GF-D8 (cell line): ENCODE measurements at regions not wholly inside any gene's neighbourhood (a gene's known extent, or its start where the extent isn't known, plus 50 kb on each side); places are given as distances from the start of the nearest gene placed in this dataset.
"Not testable (repeated sequence)": the region's sequence is repeated elsewhere in the genome, so short reads cannot be mapped to it uniquely, and the experiment has no call there.

ENCODE experiments used
- DNase-seq: peaks from one replicate; lab custom pipeline; 2025; lab: John Stamatoyannopoulos, UW

DNA sequence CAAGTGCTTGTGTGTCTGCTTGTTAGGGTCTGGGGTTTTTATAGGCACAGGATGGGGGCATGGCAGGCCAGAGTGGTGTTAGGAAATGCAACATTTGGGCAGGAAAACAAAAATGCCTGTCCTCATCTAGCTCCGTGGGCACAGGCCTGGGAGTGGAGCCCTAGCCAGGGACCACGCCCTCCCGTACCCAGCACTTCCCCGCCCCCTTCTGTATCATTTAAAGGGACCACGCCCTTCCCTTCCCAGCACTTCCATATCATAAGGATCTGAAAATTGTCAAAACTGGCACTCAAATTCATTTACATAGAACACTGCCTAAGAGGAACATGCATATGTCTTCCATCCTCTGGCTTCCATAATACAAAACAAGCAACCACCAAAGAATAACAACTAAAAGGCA, 185.8 kb downstream of the B3GLCT start:
- DNase-seq: no peak

DNA sequence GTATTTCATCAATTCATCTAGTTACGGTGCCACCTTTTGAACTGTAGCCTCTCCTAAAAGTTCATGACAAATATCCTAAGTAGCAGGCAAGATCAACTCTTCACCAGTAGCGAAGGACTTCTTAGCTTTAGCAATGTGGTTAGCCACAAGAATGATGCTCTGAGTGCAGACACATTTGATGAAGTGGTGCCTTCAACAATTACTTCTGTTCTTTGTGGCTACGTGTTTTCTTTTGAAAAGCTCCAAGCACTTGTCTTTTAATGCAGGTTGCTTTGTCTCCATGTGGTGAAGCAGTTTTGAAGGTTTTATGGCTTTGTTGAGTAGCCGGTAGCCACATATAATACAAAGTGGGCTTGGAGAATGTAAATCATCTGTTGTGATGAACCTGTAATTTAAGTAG, 194.7 kb downstream of the B3GLCT start:
- no peak for DNase-seq

GRCh38 chr13:31395090-31395489, 195.3 kb downstream of the B3GLCT start:
- DNase-seq: no peak

- DNase-seq: no peak
These were observed 199.9 kb downstream of the B3GLCT start for GRCh38 chr13:31399690-31400089.

DNA sequence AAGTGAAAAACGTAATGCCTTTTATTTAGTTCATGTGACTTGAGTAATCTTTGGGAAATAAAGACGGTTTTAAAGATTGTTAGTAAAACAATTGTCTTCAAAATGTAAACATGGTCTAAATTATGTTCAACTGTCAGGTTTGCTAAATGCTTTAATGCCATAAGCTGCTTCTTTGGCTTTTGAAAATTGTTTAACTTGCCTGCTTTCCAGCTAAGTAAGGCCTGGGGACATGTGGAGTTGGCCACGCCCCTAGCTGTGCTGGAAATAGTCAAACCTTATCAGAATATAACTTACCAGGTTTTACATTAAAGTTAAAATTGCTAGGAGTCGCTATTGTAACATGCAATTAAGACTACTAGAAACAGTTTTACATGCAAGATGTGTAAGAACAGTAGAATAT, 203.9 kb downstream of the B3GLCT start:
- DNase-seq: not testable (repeated sequence)

DNA sequence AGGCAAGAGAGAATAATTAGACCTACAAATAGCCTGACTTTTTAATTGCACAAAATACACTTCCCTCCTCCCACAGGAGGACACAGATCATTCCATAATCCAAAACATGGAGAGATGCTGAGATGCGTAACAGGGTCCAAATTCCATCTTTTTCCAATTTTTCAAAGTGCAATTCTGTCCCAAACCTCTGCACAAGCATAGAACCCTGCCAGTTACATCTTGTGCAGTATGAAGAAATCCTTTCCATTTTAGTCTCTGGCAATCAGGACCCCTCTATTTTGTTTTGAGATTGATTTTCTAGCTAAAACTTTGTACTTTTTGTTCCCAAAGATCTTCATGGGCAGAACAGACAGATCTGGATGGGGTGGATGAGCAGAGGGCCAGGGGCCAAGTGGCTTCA, 209.2 kb downstream of the B3GLCT start:
- no peak for DNase-seq

GRCh38 chr13:31409678-31410356, 210.0 kb downstream of the B3GLCT start:
- DNase-seq: no peak

GRCh38 chr13:31413516-31413915, 213.7 kb downstream of the B3GLCT start:
- DNase-seq: no peak

DNA sequence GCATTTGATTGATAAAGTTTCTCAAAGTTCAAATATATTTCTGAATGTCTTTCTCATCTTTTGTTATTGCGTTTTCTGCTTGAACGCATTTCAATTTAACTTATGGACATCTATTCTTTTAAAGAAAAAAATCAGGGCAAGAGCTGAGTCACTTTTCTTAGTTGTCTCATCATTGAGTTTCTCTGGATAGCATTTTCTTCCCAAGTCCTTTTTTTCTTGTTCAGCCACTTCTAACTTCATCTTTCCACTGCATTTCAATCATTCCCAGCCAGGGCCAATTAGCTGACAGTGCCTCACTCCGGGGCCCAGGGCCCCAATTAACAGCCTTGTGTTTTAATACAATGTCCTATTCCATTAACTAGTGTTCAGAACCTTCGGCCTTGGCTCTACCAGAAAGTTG, 216.3 kb downstream of the B3GLCT start:
- no peak for DNase-seq

GRCh38 chr13:31418186-31418585, 218.4 kb downstream of the B3GLCT start:
- no peak for DNase-seq

DNA sequence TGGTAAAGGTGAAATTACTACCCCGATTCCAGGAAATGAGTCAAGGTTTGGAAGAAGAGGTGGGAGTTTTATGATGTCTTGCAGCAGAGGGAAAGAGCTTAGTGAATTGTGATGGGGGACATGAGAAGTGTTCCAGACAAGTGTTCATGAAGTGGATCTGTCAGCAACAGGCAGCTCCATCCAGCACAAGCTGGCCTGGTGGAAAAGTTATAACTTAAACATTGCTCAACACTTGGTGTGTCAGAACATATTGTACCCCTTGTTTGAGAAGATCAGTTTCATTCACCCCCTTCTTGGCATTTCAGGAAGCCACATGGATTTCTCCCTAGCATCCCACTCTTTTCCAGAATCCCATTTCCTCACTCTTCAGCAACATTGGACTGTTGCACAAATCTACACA, 222.0 kb downstream of the B3GLCT start:
- DNase-seq: no peak

DNA sequence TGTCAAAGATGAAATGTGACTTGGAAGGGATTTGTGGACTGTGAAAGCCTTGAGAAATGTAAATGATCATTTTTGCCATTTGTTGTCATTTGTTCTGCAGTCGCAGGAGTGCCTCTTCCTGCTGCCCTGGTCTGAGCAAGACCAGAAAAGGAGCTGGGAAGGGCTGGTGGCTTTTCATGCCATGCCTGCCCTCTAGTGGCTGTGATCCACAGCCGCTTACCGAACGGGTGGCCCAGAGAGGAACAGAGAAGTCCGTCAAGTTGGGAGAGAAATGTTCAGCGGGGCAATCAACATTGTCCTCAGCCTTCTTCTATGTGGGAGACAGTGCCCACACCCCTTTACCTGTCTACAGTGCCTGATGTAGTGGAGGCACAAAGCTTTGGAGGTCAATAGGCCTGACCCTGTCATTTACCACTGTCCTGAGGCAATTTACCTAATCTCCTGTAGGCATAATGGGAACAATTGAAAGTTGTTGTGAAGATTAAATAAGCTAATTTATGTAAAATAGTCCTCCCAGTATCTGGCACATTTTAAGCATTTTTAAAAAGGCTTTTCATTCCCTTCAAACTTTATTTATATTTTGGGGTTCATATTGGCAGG, 224.5 kb downstream of the B3GLCT start:
- peak; percentile 53 for DNase-seq

- no peak for DNase-seq
These were observed 226.6 kb downstream of the B3GLCT start for GRCh38 chr13:31426395-31426794.

DNA sequence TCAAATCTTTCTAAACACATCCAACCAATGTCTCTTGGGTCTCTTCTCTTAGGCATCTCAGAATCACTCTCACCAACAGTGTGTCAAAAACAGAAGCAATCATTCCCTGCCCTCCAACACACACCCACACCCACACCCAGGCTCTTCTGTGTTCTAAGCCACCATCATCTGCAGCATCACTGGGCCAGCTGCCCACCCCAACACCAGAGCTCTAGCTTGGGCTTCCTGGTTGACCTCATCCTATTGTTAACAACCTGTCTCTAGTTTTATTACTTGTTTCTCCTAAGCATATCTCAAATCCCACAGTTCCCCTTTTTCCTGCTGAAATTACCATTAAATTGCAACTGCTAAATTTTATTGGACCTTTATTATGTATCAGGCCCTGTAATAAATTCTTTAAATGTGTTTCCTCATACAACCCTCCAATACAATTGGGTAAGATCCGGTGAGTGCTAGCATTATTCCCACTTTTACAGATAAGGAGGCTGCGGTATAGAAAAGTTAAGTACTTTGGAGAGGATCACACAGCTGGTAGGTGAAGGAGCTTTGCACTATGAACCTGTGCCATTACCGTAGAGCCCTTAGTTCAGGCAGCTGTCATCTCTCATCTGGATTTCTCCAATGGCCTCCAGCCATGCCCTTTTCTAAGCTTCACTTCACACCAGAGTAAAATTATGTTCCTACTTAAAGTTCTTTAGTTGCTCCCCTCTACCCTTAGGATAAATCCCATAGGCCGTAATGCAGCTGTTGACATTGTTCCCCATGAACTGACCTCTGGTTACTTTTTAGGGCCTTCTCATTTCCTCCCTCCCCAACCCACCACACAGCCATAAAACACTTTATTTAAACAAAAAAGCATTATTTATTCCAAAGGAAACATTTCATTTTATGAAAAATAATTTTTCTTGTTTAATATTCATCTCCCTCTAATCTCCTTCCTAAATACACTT, 227.7 kb downstream of the B3GLCT start:
- DNase-seq: no peak

DNA sequence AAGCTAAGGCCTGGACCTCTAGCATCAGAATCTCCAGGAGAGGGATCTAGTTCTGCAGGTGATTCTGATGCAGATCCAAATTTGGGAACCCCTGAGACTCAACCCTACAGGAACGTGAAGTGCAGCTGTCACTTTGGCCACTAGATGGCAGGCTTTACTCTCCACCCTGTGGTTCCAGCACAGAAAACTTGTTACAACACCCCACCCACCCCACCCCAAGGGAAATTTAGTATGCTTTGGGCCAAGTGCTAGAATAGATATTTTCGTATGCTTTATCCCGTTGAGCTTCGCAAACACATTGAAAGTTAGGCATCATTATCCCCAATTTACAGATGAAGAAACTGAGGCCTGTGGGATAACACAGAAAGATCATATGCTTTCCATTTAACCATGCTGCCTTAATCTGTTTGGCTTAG, 232.0 kb downstream of the B3GLCT start:
- DNase-seq: no peak

DNA sequence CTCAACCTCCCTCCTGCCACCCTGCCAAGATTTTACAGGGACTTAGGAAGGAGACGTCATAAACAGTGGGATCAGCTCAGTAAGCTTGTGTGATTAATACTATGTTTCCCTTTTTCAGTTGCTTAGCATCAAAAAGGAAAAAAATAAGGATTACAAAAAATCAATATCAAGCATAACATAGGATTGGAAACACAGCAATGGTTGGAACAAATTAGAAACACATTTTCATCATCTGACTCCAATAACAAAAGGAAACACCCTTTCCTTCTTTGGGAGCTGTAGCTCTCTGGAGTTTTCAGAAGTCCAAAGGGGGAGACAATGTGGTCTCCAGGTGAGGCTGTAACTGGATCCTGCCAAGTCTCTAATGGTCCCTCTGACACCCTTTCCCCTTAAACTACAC, 233.4 kb downstream of the B3GLCT start:
- no peak for DNase-seq

GRCh38 chr13:31433746-31434145, 234.0 kb downstream of the B3GLCT start:
- no peak for DNase-seq

DNA sequence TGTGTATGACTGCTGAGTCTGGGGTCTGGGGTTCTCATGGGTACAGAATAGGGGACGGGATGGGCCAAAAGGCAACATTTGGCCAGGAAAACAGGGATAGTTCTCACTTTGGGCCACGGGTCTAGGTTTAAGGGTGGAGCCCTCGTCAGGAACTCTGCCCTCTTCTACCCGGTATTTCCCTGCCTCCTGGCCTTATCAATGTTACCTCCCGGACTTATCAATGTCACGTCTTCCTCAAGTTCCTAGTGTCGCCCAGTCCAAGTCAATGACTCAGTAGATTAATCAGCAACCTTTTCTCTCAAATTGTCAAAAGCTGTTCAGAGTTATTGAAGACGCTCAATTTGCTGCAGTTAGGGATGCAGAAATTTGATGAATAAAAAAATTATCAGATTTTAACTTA, 234.8 kb downstream of the B3GLCT start:
- no peak for DNase-seq

DNA sequence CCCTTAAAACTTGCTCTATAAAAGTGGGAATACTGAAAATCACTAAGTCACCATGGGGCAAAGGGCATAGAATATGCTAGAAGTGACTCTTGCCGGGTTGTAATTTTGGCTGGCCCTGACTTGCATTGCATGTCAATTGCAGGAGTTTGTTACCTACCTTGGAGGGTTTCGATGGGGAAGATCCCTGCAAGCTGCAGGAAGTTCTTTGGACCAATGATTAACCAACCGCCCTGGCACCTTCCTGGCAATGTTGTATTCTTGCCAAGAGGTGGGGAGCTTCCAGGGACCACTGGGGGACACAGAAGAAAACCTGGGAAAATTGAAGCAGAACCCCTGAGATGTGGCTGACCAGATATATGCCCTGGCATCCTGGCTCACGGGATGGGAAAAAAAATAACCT, 235.8 kb downstream of the B3GLCT start:
- DNase-seq: no peak

GRCh38 chr13:31436478-31436877, 236.7 kb downstream of the B3GLCT start:
- no peak for DNase-seq

GRCh38 chr13:31437975-31438374, 238.2 kb downstream of the B3GLCT start:
- no peak for DNase-seq

DNA sequence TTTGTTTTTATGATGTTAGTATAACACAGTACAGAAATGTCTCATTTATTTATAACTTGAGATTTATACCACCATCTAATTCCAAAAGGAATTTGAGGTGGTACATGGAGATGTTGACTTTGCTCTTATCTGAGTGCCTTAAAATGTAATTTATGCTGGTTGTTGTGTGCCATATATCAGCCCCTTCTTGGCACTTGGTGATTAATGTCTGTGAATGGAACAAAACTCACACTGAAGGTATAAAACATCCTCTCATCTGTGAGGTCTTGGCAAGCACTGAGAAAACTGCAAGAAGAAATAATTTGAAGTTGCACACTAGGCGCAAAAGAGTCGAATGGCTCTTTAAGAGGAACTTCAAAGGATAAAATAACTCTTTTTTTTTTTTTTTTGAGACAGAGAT, 240.4 kb downstream of the B3GLCT start:
- DNase-seq: no peak
